ENCODE measurements at regions not wholly inside any gene's neighbourhood (a gene's known extent, or its start where the extent isn't known, plus 50 kb on each side); places are given as distances from the start of the nearest gene placed in this dataset.

DNA sequence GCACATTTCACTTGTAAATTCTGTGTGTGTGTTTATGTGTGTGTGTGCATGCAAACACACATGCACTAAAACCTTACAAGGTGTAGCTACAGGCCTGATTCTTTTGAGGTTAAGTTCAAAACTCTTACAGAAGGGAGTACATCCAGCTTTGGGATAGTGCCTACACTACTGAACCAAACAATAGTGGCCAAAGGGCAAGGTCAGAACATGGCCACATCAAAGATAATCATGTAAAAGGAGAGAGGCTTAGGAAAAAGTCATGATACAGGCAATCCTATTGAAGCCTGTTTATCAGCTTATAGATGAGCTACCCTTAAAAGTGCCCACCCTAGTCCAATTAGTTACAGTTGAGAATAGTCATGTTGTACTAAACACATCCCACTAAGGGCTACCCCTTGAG is 139.6 kb downstream of the IDS start:
- BruUV-seq (replicated peaks) = no TSS peak
- no peak overlapping the region for H2AFZ ChIP-seq (ENCODE audit: control insufficient read depth, low read depth, low read length)
- no peak for ATAC-seq
- no peaks in the 10 kb centered on the region for H3K79me2 ChIP-seq (ENCODE audit: control insufficient read depth, insufficient read depth, low read length)
- H3K27ac ChIP-seq (ENCODE audit: control insufficient read depth, insufficient read depth) = no peak overlapping the region
- no peak overlapping the region for H3K4me2 ChIP-seq (ENCODE audit: control insufficient read depth, insufficient read depth)
- in situ Hi-C loops (cut with MboI) = no loop called here
- intact Hi-C loops (cut with micrococcal nuclease; ENCODE audit: unreplicated experiment) = no loop called here
- H4K20me1 ChIP-seq (ENCODE audit: control insufficient read depth, insufficient read depth) = no peaks in the 10 kb centered on the region
- DNase-seq (ENCODE audit: low read depth, low spot score) = no peak
- H3K4me1 ChIP-seq (ENCODE audit: control insufficient read depth, insufficient read depth, low read length) = no peaks in the 10 kb centered on the region
- ChIA-PET SMC1A (ENCODE audit: uncharacterized antibody, unreplicated experiment) (interaction anchor here (1.2 kb wide), 1 partner anchor 10 kb away, joined by 4 read pairs; no protein-coding TSS in a partner anchor), POLR2A (no interaction called here), RAD21 (ENCODE audit: unreplicated experiment) (interaction anchor here (0.7 kb wide), 1 partner anchor 364 kb away, joined by 3 read pairs; no protein-coding TSS in a partner anchor), CTCF (no interaction called here)
- H3K9ac ChIP-seq (ENCODE audit: control insufficient read depth, insufficient read depth, low read length) = no peak overlapping the region
- FAIRE-seq = no peak
- TF ChIP-seq PAX8 (IDR thresholded peaks at IDR 0.05) = no peak
- TF ChIP-seq RAD51 (IDR thresholded peaks at IDR 0.05) = no peak
- TF ChIP-seq ZNF384 (IDR thresholded peaks at IDR 0.05; ENCODE audit: borderline replicate concordance, low read depth, low read length) = no peak
- TF ChIP-seq NFYB (IDR thresholded peaks at IDR 0.05; ENCODE audit: insufficient read depth, low read depth, low read length) = no peak
- TF ChIP-seq, protein P1, sequence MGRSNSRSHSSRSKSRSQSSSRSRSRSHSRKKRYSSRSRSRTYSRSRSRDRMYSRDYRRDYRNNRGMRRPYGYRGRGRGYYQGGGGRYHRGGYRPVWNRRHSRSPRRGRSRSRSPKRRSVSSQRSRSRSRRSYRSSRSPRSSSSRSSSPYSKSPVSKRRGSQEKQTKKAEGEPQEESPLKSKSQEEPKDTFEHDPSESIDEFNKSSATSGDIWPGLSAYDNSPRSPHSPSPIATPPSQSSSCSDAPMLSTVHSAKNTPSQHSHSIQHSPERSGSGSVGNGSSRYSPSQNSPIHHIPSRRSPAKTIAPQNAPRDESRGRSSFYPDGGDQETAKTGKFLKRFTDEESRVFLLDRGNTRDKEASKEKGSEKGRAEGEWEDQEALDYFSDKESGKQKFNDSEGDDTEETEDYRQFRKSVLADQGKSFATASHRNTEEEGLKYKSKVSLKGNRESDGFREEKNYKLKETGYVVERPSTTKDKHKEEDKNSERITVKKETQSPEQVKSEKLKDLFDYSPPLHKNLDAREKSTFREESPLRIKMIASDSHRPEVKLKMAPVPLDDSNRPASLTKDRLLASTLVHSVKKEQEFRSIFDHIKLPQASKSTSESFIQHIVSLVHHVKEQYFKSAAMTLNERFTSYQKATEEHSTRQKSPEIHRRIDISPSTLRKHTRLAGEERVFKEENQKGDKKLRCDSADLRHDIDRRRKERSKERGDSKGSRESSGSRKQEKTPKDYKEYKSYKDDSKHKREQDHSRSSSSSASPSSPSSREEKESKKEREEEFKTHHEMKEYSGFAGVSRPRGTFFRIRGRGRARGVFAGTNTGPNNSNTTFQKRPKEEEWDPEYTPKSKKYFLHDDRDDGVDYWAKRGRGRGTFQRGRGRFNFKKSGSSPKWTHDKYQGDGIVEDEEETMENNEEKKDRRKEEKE (IDR thresholded peaks at IDR 0.05) = no peak
- TF ChIP-seq, protein P2, sequence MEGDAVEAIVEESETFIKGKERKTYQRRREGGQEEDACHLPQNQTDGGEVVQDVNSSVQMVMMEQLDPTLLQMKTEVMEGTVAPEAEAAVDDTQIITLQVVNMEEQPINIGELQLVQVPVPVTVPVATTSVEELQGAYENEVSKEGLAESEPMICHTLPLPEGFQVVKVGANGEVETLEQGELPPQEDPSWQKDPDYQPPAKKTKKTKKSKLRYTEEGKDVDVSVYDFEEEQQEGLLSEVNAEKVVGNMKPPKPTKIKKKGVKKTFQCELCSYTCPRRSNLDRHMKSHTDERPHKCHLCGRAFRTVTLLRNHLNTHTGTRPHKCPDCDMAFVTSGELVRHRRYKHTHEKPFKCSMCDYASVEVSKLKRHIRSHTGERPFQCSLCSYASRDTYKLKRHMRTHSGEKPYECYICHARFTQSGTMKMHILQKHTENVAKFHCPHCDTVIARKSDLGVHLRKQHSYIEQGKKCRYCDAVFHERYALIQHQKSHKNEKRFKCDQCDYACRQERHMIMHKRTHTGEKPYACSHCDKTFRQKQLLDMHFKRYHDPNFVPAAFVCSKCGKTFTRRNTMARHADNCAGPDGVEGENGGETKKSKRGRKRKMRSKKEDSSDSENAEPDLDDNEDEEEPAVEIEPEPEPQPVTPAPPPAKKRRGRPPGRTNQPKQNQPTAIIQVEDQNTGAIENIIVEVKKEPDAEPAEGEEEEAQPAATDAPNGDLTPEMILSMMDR (IDR thresholded peaks at IDR 0.05 in 2 of 3, conservative IDR thresholded peaks at IDR 0.05 in 1 of 3; ENCODE audit: control insufficient read depth in 2 of 3, extremely low read depth in 1 of 3, insufficient read depth in 1 of 3, low read depth in 3 of 3, low read length in 3 of 3) = no peak
- TF ChIP-seq BRCA1 (IDR thresholded peaks at IDR 0.05; ENCODE audit: low read depth, low read length) = no peak
- no peak for TF ChIP-seq CBFB (IDR thresholded peaks at IDR 0.05; ENCODE audit: low read depth)
- no peak for TF ChIP-seq KLF5 (IDR thresholded peaks at IDR 0.05; ENCODE audit: partially characterized antibody)
- H3K27me3 ChIP-seq (replicated peaks in 1 of 2; ENCODE audit: control insufficient read depth in 2 of 2, insufficient read depth in 2 of 2, low read length in 1 of 2) = no peaks in the 10 kb centered on the region
- no peaks in the 10 kb centered on the region; the same call in 2 of the 3 replicates for H3K9me3 ChIP-seq (replicated peaks; ENCODE audit: control insufficient read depth, insufficient read depth, low read length)
- no peak overlapping the region for H3K4me3 ChIP-seq
- H3K36me3 ChIP-seq (ENCODE audit: control insufficient read depth in 2 of 2, insufficient read depth in 2 of 2, low read length in 1 of 2) = no peaks in the 10 kb centered on the region

All from GM12878 (cell line).